CD14-positive monocyte (primary cell): ENCODE measurements at regions not wholly inside any gene's neighbourhood (a gene's known extent, or its start where the extent isn't known, plus 50 kb on each side); places are given as distances from the start of the nearest gene placed in this dataset.

ENCODE experiments used
- DNase-seq, 3 donors: peaks; one replicate each; pipeline ENCODE4 v3.0.0-alpha.2; 2011 to 2022
- H2AFZ ChIP-seq: 2 replicates; pipeline ENCODE4 v1.6.0; 2012; ENCODE audit warnings: mild to moderate bottlenecking, low read depth, low read length, inconsistent platforms; ENCODE audit not compliant: insufficient read depth, poor library complexity, severe bottlenecking
- H3K27ac ChIP-seq, 2 donors: 1 replicate in 1 of 2; 2 replicates in 1 of 2; pipeline ENCODE4 v1.5.1; 2012 to 2013; ENCODE audit warnings: low read length in 2 of 2, control low read depth in 1 of 2, inconsistent platforms in 1 of 2, low read depth in 1 of 2, mild to moderate bottlenecking in 1 of 2
- H3K27me3 ChIP-seq, 2 donors: one replicate each; pipeline versions ENCODE4 v1.6.0 to v1.6.1; 2011 to 2013; ENCODE audit warnings: low read length in 2 of 2; ENCODE audit not compliant: control insufficient read depth in 2 of 2, insufficient read depth in 2 of 2
- H3K36me3 ChIP-seq, 2 donors: replicated peaks in 1 of 2; 1 replicate in 1 of 2; 2 replicates in 1 of 2; pipeline versions ENCODE4 v1.5.1 to v1.6.1; 2012 to 2013; ENCODE audit warnings: low read length in 2 of 2, control low read depth in 1 of 2, inconsistent platforms in 1 of 2, mild to moderate bottlenecking in 1 of 2; ENCODE audit not compliant: insufficient read depth in 2 of 2, control insufficient read depth in 1 of 2
- H3K4me1 ChIP-seq, 2 donors: 1 replicate in 1 of 2; 2 replicates in 1 of 2; pipeline versions ENCODE4 v1.5.1 to v1.6.1; 2012 to 2013; ENCODE audit warnings: low read length in 2 of 2, control low read depth in 1 of 2, inconsistent platforms in 1 of 2, mild to moderate bottlenecking in 1 of 2, moderate library complexity in 1 of 2; ENCODE audit not compliant: insufficient read depth in 2 of 2, control insufficient read depth in 1 of 2
- H3K4me2 ChIP-seq: replicated peaks from 2 replicates; pipeline ENCODE3; 2012; ENCODE audit warnings: low read length, moderate library complexity, mild to moderate bottlenecking; ENCODE audit not compliant: poor library complexity, severe bottlenecking; ENCODE audit errors: extremely low read depth
- H3K4me3 ChIP-seq, 3 experiments: fragments of 200-600 bp in 1 of 3; sonication (generic) in 1 of 3; replicated peaks in 1 of 3; 1 replicate in 2 of 3; 2 replicates in 1 of 3; pipeline ENCODE4 v1.5.1; 2011 to 2013; ENCODE audit warnings: low read length in 3 of 3, mild to moderate bottlenecking in 3 of 3, control low read depth in 2 of 3, low read depth in 2 of 3, inconsistent platforms in 1 of 3, moderate library complexity in 1 of 3
- H3K79me2 ChIP-seq: 2 replicates; pipeline ENCODE4 v1.6.0; 2012; ENCODE audit warnings: mild to moderate bottlenecking, control low read depth, inconsistent platforms, low read length, moderate library complexity; ENCODE audit not compliant: insufficient read depth
- H3K9ac ChIP-seq: 2 replicates; pipeline ENCODE4 v1.6.0; 2017; ENCODE audit warnings: low read length, mild to moderate bottlenecking; ENCODE audit not compliant: insufficient read depth, poor library complexity, severe bottlenecking
- H3K9me3 ChIP-seq, 2 donors: replicated peaks in 1 of 2; 1 replicate in 1 of 2; 2 replicates in 1 of 2; pipeline versions ENCODE4 v1.5.1 to v1.6.1; 2012 to 2013; ENCODE audit warnings: low read length in 2 of 2, control low read depth in 1 of 2; ENCODE audit not compliant: control insufficient read depth in 1 of 2, insufficient read depth in 1 of 2
- H4K20me1 ChIP-seq: 2 replicates; pipeline ENCODE4 v1.6.0; 2012; ENCODE audit warnings: mild to moderate bottlenecking, low read length, control low read depth, moderate library complexity; ENCODE audit not compliant: insufficient read depth
- H3K27ac Mint-ChIP-seq, 7 donors: one replicate each; pipeline ENCODE4 v1.8.0; 2020; ENCODE audit warnings: mild to moderate bottlenecking in 7 of 7, mixed read lengths in 7 of 7, moderate library complexity in 6 of 7, inconsistent platforms in 2 of 7
- H3K27me3 Mint-ChIP-seq, 3 donors: one replicate each; pipeline ENCODE4 v1.8.0; 2021 to 2022; ENCODE audit warnings: low read depth in 3 of 3, mild to moderate bottlenecking in 3 of 3, mixed read lengths in 3 of 3, moderate library complexity in 3 of 3, inconsistent platforms in 1 of 3
- H3K36me3 Mint-ChIP-seq, 2 donors: one replicate each; pipeline ENCODE4 v1.8.0; 2020; ENCODE audit warnings: mixed read lengths in 2 of 2, inconsistent platforms in 1 of 2, mild to moderate bottlenecking in 1 of 2
- H3K4me1 Mint-ChIP-seq: one replicate; pipeline ENCODE4 v1.8.0; 2020; ENCODE audit warnings: mild to moderate bottlenecking, mixed read lengths
- H3K4me3 Mint-ChIP-seq, 2 donors: one replicate each; pipeline ENCODE4 v1.8.0; 2020; ENCODE audit warnings: mild to moderate bottlenecking in 2 of 2, mixed read lengths in 2 of 2, moderate library complexity in 1 of 2
- H3K9me3 Mint-ChIP-seq, 7 donors: one replicate each; pipeline ENCODE4 v1.8.0; 2020 to 2022; ENCODE audit warnings: mixed read lengths in 7 of 7, mild to moderate bottlenecking in 6 of 7, moderate library complexity in 6 of 7, inconsistent platforms in 2 of 7
- WGBS: methylation state at CpG from one replicate; pipeline ENCODE4 v1.1.5; 2013; ENCODE audit warnings: missing lambda C conversion rate; ENCODE audit not compliant: insufficient coverage; 5-methylcytosine and 5-hydroxymethylcytosine counted together
- intact Hi-C, 2 donors: fragments of 100-400 bp; cut with micrococcal nuclease; formaldehyde crosslinking; loops; one replicate each; pipeline versions ENCODE4 v1.15.0 to v1.15.1; 2023
- TF ChIP-seq, protein P1 (sequence below): fragments of 200-600 bp; IDR thresholded peaks from one replicate; pipeline ENCODE4 v1.8.0; 2022; ENCODE audit warnings: antibody characterized with exemption, mild to moderate bottlenecking

DNA sequence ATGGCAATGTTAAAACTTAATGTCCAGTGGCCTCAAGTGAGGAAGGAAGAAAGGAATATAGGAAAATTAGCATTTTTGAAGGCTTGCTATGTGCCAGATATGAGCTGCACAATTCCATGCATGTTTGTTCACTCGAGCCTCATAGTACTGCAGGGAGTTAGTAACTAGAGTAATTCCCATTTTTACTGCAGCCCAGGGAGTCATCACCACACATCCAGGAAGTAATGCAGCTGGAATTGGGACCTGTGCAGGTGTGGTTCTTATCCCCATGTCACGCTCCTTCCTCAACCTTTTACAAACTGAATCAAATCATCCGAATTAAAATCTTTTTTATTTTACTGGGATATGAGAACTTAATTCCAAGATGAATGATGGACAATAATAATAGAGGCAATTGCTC, 149.5 kb upstream of the MAFB start:
- Histone ChIP-seq H2AFZ (no peak overlapping the region), H3K27me3 (no peaks in the 10 kb centered on the region), H3K4me1 (no peaks in the 10 kb centered on the region), H4K20me1 (no peaks in the 10 kb centered on the region), H3K4me3 (no peak overlapping the region), H3K27ac (no peak overlapping the region), H3K36me3 (no peaks in the 10 kb centered on the region), H3K9ac (no peak overlapping the region), H3K9me3 (peaks cover 7 to 12% of the 10 kb centered on the region in 2 donors), H3K79me2 (no peaks in the 10 kb centered on the region), H3K4me2 (no peak overlapping the region)
- TF ChIP-seq, protein P1, sequence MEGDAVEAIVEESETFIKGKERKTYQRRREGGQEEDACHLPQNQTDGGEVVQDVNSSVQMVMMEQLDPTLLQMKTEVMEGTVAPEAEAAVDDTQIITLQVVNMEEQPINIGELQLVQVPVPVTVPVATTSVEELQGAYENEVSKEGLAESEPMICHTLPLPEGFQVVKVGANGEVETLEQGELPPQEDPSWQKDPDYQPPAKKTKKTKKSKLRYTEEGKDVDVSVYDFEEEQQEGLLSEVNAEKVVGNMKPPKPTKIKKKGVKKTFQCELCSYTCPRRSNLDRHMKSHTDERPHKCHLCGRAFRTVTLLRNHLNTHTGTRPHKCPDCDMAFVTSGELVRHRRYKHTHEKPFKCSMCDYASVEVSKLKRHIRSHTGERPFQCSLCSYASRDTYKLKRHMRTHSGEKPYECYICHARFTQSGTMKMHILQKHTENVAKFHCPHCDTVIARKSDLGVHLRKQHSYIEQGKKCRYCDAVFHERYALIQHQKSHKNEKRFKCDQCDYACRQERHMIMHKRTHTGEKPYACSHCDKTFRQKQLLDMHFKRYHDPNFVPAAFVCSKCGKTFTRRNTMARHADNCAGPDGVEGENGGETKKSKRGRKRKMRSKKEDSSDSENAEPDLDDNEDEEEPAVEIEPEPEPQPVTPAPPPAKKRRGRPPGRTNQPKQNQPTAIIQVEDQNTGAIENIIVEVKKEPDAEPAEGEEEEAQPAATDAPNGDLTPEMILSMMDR: no peak
- peaks cover 3 to 15% (median 5%) of the 10 kb centered on the region in 3 donors for H3K27me3 Mint-ChIP-seq
- H3K27ac Mint-ChIP-seq: no peak overlapping the region
- WGBS: no CpG with 5 or more reads among the region's 3 CpGs
- peaks cover 0 to 3% of the 10 kb centered on the region in 2 donors for H3K36me3 Mint-ChIP-seq
- no peak for DNase-seq
- no peak overlapping the region for H3K4me3 Mint-ChIP-seq
- peaks cover 8% of the 10 kb centered on the region for H3K4me1 Mint-ChIP-seq
- intact Hi-C loops: no loop called here
- H3K9me3 Mint-ChIP-seq: peaks cover 7 to 18% (median 12%) of the 10 kb centered on the region in 7 donors

DNA sequence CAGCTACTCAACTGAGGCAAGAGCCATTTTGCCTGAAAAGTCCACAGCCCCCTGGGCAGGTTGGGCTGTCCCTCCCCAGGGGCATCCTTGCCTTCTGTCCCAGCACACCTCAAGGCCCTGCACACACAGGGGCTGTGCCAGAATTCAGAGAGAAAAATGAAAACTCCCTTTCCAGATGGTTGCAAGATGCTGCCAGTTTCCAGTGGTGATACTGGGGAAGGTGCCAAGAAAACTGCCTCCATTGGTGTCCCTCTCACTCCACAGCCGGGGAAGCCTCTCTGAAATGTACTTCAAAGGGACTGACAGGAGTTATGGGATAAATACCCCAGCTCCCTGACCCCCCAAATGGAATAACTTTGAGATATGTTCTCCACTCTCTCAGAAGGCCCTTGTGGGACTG, 154.2 kb upstream of the MAFB start:
- Histone ChIP-seq H3K27ac (no peak overlapping the region), H3K9me3 (peaks cover 0 to 4% of the 10 kb centered on the region in 2 donors), H3K4me2 (no peak overlapping the region), H3K9ac (no peak overlapping the region), H3K4me1 (peaks cover 12 to 15% of the 10 kb centered on the region in 2 donors), H3K27me3 (no peaks in the 10 kb centered on the region), H4K20me1 (no peaks in the 10 kb centered on the region), H3K4me3 (no peak overlapping the region), H2AFZ (no peak overlapping the region), H3K36me3 (no peaks in the 10 kb centered on the region), H3K79me2 (no peaks in the 10 kb centered on the region)
- DNase-seq: no peak
- peaks cover 18% of the 10 kb centered on the region for H3K4me1 Mint-ChIP-seq
- TF ChIP-seq, protein P1: no peak
- no CpG with 5 or more reads among the region's 1 CpG for WGBS
- H3K27ac Mint-ChIP-seq: no peak overlapping the region
- H3K4me3 Mint-ChIP-seq: no peak overlapping the region
- H3K36me3 Mint-ChIP-seq: peaks cover 0 to 4% of the 10 kb centered on the region in 2 donors
- intact Hi-C loops: no loop called here
- H3K9me3 Mint-ChIP-seq: peaks cover 0 to 15% (median 5%) of the 10 kb centered on the region in 7 donors
- H3K27me3 Mint-ChIP-seq: peaks cover 0 to 13% (median 2%) of the 10 kb centered on the region in 3 donors
